ENCODE measurements at regions not wholly inside any gene's neighbourhood (a gene's known extent, or its start where the extent isn't known, plus 50 kb on each side); places are given as distances from the start of the nearest gene placed in this dataset.

GRCh38 chr18:21934766-21935015 is 194.1 kb downstream of the MIB1 start:
- TF ChIP-seq CTCF (conservative IDR thresholded peaks at IDR 0.05; ENCODE audit: low read length): no peak
- TF ChIP-seq EZH2phosphoT487 (IDR thresholded peaks at IDR 0.05; ENCODE audit: borderline replicate concordance): no peak
- Histone ChIP-seq H3K36me3 (ENCODE audit: insufficient read depth, low read length) (no peaks in the 10 kb centered on the region), H3K4me1 (ENCODE audit: insufficient read depth, low read length, poor library complexity, severe bottlenecking) (no peaks in the 10 kb centered on the region), H3K79me2 (ENCODE audit: insufficient read depth, low read length) (no peaks in the 10 kb centered on the region), H3F3A (ENCODE audit: low read depth) (no peaks in the 10 kb centered on the region), H3K9me3 (ENCODE audit: insufficient read depth, low read depth, low read length) (no peaks in the 10 kb centered on the region), H3K27me3 (ENCODE audit: insufficient read depth, low read length, poor library complexity, severe bottlenecking) (no peaks in the 10 kb centered on the region), H4K20me1 (ENCODE audit: insufficient read depth, low read length, poor library complexity, severe bottlenecking) (no peaks in the 10 kb centered on the region), H2AFZ (ENCODE audit: low read length) (no peak overlapping the region), H3K9ac (ENCODE audit: low read depth, low read length, poor library complexity, severe bottlenecking) (no peak overlapping the region), H3K9me2 (replicated peaks; ENCODE audit: low read depth, low read length) (no peaks in the 10 kb centered on the region), H3K4me3 (ENCODE audit: low read length, poor library complexity, severe bottlenecking) (no peak overlapping the region), H3K4me2 (ENCODE audit: low read depth, low read length, poor library complexity, severe bottlenecking) (no peak overlapping the region)

DNA sequence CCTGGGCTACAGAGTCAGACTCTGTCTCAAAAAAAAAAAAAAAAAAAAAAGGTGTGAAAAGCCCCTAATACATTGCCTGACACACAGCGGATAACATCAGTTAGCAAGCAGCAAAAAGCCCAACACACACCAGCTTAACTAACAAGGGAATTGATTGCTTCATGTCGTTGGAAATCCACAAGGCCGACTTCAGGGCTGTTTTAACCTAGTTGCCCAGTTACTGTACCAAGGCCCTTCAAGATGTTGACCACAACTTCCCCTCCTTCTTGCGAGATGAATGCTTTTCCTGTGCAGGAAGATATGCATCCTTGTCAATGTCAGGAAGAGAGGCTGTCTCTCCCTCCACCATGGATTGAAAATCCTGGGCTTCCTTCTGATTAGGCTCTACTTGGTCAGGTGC is 202.9 kb downstream of the MIB1 start:
- H3K36me3 ChIP-seq (ENCODE audit: insufficient read depth, low read length): no peaks in the 10 kb centered on the region
- no peaks in the 10 kb centered on the region for H3K4me1 ChIP-seq (ENCODE audit: insufficient read depth, low read length, poor library complexity, severe bottlenecking)
- H3K79me2 ChIP-seq (ENCODE audit: insufficient read depth, low read length): no peaks in the 10 kb centered on the region
- TF ChIP-seq CTCF (conservative IDR thresholded peaks at IDR 0.05; ENCODE audit: low read length) (no peak), EZH2phosphoT487 (IDR thresholded peaks at IDR 0.05; ENCODE audit: borderline replicate concordance) (no peak)
- no peak overlapping the region for H3K9ac ChIP-seq (ENCODE audit: low read depth, low read length, poor library complexity, severe bottlenecking)
- no peaks in the 10 kb centered on the region for H3K27me3 ChIP-seq (ENCODE audit: insufficient read depth, low read length, poor library complexity, severe bottlenecking)
- no peaks in the 10 kb centered on the region for H4K20me1 ChIP-seq (ENCODE audit: insufficient read depth, low read length, poor library complexity, severe bottlenecking)
- no peak overlapping the region for H2AFZ ChIP-seq (ENCODE audit: low read length)
- H3K4me2 ChIP-seq (ENCODE audit: low read depth, low read length, poor library complexity, severe bottlenecking): no peak overlapping the region
- no peaks in the 10 kb centered on the region for H3K9me2 ChIP-seq (replicated peaks; ENCODE audit: low read depth, low read length)
- no peaks in the 10 kb centered on the region for H3F3A ChIP-seq (ENCODE audit: low read depth)
- no peak overlapping the region for H3K4me3 ChIP-seq (ENCODE audit: low read length, poor library complexity, severe bottlenecking)
- H3K9me3 ChIP-seq (ENCODE audit: insufficient read depth, low read depth, low read length): no peaks in the 10 kb centered on the region

DNA sequence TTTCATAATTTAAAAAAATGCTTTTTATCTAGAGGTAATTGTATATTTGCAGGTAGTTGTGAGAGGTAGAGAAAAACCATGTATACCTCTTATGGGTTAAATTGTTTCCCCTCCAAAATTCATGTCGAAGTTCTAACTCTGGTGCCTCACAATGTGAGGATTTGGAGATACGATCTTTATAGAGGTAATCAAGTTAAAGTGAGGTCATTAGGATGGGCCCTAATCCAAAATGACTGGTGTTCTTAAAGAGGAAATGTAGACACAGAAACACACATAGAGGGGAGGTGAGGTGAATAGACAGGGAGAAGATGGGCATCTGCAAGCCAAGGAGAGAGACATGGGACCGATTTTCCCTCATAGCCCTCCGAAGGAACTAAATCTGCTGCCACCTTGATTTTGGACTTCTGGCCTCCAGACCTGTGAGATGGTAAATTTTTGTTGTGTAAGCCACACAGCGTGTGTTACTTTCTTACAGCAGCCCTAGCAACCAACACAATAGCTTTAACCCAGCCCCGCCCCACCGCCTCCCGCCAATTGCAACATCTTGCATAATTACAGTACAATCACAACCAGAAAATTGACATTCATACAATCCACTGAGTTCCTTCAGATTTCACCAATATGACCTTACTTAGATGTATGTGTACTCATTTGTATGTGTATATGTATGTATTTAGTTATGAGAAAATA is 208.9 kb downstream of the MIB1 start:
- H3K9me3 ChIP-seq (ENCODE audit: insufficient read depth, low read depth, low read length): no peaks in the 10 kb centered on the region
- H3F3A ChIP-seq (ENCODE audit: low read depth): no peaks in the 10 kb centered on the region
- H3K36me3 ChIP-seq (ENCODE audit: insufficient read depth, low read length): no peaks in the 10 kb centered on the region
- no peaks in the 10 kb centered on the region for H3K9me2 ChIP-seq (replicated peaks; ENCODE audit: low read depth, low read length)
- no peak overlapping the region for H3K4me3 ChIP-seq (ENCODE audit: low read length, poor library complexity, severe bottlenecking)
- no peak overlapping the region for H3K4me2 ChIP-seq (ENCODE audit: low read depth, low read length, poor library complexity, severe bottlenecking)
- TF ChIP-seq EZH2phosphoT487 (IDR thresholded peaks at IDR 0.05; ENCODE audit: borderline replicate concordance) (no peak), CTCF (conservative IDR thresholded peaks at IDR 0.05; ENCODE audit: low read length) (no peak)
- H4K20me1 ChIP-seq (ENCODE audit: insufficient read depth, low read length, poor library complexity, severe bottlenecking): no peaks in the 10 kb centered on the region
- no peaks in the 10 kb centered on the region for H3K79me2 ChIP-seq (ENCODE audit: insufficient read depth, low read length)
- no peaks in the 10 kb centered on the region for H3K27me3 ChIP-seq (ENCODE audit: insufficient read depth, low read length, poor library complexity, severe bottlenecking)
- no peak overlapping the region for H2AFZ ChIP-seq (ENCODE audit: low read length)
- no peak overlapping the region for H3K9ac ChIP-seq (ENCODE audit: low read depth, low read length, poor library complexity, severe bottlenecking)
- H3K4me1 ChIP-seq (ENCODE audit: insufficient read depth, low read length, poor library complexity, severe bottlenecking): no peaks in the 10 kb centered on the region
